ENCODE measurements at regions not wholly inside any gene's neighbourhood (a gene's known extent, or its start where the extent isn't known, plus 50 kb on each side); places are given as distances from the start of the nearest gene placed in this dataset.

- H4K20me1 ChIP-seq (ENCODE audit: insufficient read depth, low read length) = no peaks in the 10 kb centered on the region
- no peaks in the 10 kb centered on the region for H3F3A ChIP-seq (ENCODE audit: insufficient read depth, low read length)
- H3K9me3 ChIP-seq (replicated peaks; ENCODE audit: insufficient read depth, low read length) = no peaks in the 10 kb centered on the region
- H3K4me2 ChIP-seq (ENCODE audit: low read depth, low read length) = no peak overlapping the region
- DNase-seq = no peak
- TF ChIP-seq CTCF (IDR thresholded peaks at IDR 0.05; ENCODE audit: low read length) (no peak), EZH2phosphoT487 (IDR thresholded peaks at IDR 0.05; ENCODE audit: low read length) (no peak), EZH2 (optimal IDR thresholded peaks at IDR 0.05; ENCODE audit: low read depth, low read length) (no peak)
- no peak overlapping the region for H2AFZ ChIP-seq (ENCODE audit: low read length)
- no peaks in the 10 kb centered on the region for H3K79me2 ChIP-seq (ENCODE audit: low read length)
- no peak overlapping the region for H3K27ac ChIP-seq (ENCODE audit: low read length)
- H3K9me2 ChIP-seq (replicated peaks; ENCODE audit: insufficient read depth, low read length) = no peaks in the 10 kb centered on the region
- no peaks in the 10 kb centered on the region for H3K36me3 ChIP-seq (replicated peaks; ENCODE audit: insufficient read depth, low read length)
- H3K4me3 ChIP-seq (ENCODE audit: low read length) = no peak overlapping the region
- peaks cover 8% of the 10 kb centered on the region; the same call in 1 of the 2 replicates for H3K4me1 ChIP-seq (ENCODE audit: low read length)
- H3K9ac ChIP-seq (ENCODE audit: low read length) = no peak overlapping the region
- no peaks in the 10 kb centered on the region for H3K27me3 ChIP-seq (replicated peaks; ENCODE audit: insufficient read depth, low read length)
Observed at GRCh38 chr4:116015062-116015461, 901.6 kb upstream of the NDST4 start.

GRCh38 chr4:116010923-116011322 lies 897.5 kb upstream of the NDST4 start:
- Histone ChIP-seq H4K20me1 (ENCODE audit: insufficient read depth, low read length) (no peaks in the 10 kb centered on the region), H3K4me1 (ENCODE audit: low read length) (peaks cover 6% of the 10 kb centered on the region; the same call in 1 of the 2 replicates), H2AFZ (ENCODE audit: low read length) (no peak overlapping the region), H3K9me3 (replicated peaks; ENCODE audit: insufficient read depth, low read length) (no peaks in the 10 kb centered on the region), H3K79me2 (ENCODE audit: low read length) (no peaks in the 10 kb centered on the region), H3K4me3 (ENCODE audit: low read length) (no peak overlapping the region), H3F3A (ENCODE audit: insufficient read depth, low read length) (no peaks in the 10 kb centered on the region), H3K27me3 (replicated peaks; ENCODE audit: insufficient read depth, low read length) (no peaks in the 10 kb centered on the region), H3K4me2 (ENCODE audit: low read depth, low read length) (no peak overlapping the region), H3K9ac (ENCODE audit: low read length) (no peak overlapping the region), H3K9me2 (replicated peaks; ENCODE audit: insufficient read depth, low read length) (no peaks in the 10 kb centered on the region), H3K36me3 (replicated peaks; ENCODE audit: insufficient read depth, low read length) (no peaks in the 10 kb centered on the region), H3K27ac (ENCODE audit: low read length) (no peak overlapping the region)
- no peak for TF ChIP-seq CTCF (IDR thresholded peaks at IDR 0.05; ENCODE audit: low read length)
- TF ChIP-seq EZH2 (optimal IDR thresholded peaks at IDR 0.05; ENCODE audit: low read depth, low read length) = no peak
- TF ChIP-seq EZH2phosphoT487 (IDR thresholded peaks at IDR 0.05; ENCODE audit: low read length) = no peak
- no peak for DNase-seq

GRCh38 chr4:116005806-116006088 lies 892.3 kb upstream of the NDST4 start:
- H3K4me2 ChIP-seq (ENCODE audit: low read depth, low read length) = peak overlapping the region; percentile 35
- TF ChIP-seq EZH2phosphoT487 (IDR thresholded peaks at IDR 0.05; ENCODE audit: low read length) = no peak
- no peak for TF ChIP-seq EZH2 (optimal IDR thresholded peaks at IDR 0.05; ENCODE audit: low read depth, low read length)
- no peak for TF ChIP-seq CTCF (IDR thresholded peaks at IDR 0.05; ENCODE audit: low read length)

More at GRCh38 chr4:116005806-116006088, 892.3 kb upstream of the NDST4 start:
- no peaks in the 10 kb centered on the region for H3K79me2 ChIP-seq (ENCODE audit: low read length)
- H4K20me1 ChIP-seq (ENCODE audit: insufficient read depth, low read length) = no peaks in the 10 kb centered on the region
- no peaks in the 10 kb centered on the region for H3K9me2 ChIP-seq (replicated peaks; ENCODE audit: insufficient read depth, low read length)
- no peaks in the 10 kb centered on the region for H3F3A ChIP-seq (ENCODE audit: insufficient read depth, low read length)
- no peaks in the 10 kb centered on the region for H3K27me3 ChIP-seq (replicated peaks; ENCODE audit: insufficient read depth, low read length)
- no peaks in the 10 kb centered on the region for H3K36me3 ChIP-seq (replicated peaks; ENCODE audit: insufficient read depth, low read length)
- H3K9me3 ChIP-seq (replicated peaks; ENCODE audit: insufficient read depth, low read length) = no peaks in the 10 kb centered on the region
- H3K4me3 ChIP-seq (ENCODE audit: low read length) = no peak overlapping the region
- H3K4me1 ChIP-seq (ENCODE audit: low read length) = peaks cover 5% of the 10 kb centered on the region; the same call in 1 of the 2 replicates
- no peak overlapping the region for H2AFZ ChIP-seq (ENCODE audit: low read length)
- no peak for DNase-seq
- no peak overlapping the region for H3K27ac ChIP-seq (ENCODE audit: low read length)
- H3K9ac ChIP-seq (ENCODE audit: low read length) = no peak overlapping the region

All from MM.1S (cell line).